ENCODE measurements at regions not wholly inside any gene's neighbourhood (a gene's known extent, or its start where the extent isn't known, plus 50 kb on each side); places are given as distances from the start of the nearest gene placed in this dataset.

DNA sequence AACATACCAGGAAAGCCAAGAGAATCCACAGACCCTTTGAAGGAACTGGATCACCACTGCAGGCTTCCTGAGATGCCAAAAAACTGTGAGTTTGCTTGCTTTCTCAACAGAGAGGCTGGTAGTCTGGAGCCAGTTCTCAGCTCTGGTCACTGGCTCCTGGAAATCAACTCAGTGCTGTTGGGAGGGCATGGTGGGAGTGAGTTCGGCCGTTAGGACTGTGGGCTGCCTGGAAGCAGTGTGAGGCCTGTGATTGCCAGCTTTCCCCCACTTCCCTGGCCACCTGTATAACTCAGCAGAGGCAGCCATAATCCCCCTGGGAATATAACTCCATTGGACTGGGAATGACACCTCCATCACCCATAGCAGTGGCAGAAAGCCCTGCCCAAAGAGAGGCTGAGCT is 122.0 kb upstream of the FSTL5 start (continued):
- TF ChIP-seq, protein P1, sequence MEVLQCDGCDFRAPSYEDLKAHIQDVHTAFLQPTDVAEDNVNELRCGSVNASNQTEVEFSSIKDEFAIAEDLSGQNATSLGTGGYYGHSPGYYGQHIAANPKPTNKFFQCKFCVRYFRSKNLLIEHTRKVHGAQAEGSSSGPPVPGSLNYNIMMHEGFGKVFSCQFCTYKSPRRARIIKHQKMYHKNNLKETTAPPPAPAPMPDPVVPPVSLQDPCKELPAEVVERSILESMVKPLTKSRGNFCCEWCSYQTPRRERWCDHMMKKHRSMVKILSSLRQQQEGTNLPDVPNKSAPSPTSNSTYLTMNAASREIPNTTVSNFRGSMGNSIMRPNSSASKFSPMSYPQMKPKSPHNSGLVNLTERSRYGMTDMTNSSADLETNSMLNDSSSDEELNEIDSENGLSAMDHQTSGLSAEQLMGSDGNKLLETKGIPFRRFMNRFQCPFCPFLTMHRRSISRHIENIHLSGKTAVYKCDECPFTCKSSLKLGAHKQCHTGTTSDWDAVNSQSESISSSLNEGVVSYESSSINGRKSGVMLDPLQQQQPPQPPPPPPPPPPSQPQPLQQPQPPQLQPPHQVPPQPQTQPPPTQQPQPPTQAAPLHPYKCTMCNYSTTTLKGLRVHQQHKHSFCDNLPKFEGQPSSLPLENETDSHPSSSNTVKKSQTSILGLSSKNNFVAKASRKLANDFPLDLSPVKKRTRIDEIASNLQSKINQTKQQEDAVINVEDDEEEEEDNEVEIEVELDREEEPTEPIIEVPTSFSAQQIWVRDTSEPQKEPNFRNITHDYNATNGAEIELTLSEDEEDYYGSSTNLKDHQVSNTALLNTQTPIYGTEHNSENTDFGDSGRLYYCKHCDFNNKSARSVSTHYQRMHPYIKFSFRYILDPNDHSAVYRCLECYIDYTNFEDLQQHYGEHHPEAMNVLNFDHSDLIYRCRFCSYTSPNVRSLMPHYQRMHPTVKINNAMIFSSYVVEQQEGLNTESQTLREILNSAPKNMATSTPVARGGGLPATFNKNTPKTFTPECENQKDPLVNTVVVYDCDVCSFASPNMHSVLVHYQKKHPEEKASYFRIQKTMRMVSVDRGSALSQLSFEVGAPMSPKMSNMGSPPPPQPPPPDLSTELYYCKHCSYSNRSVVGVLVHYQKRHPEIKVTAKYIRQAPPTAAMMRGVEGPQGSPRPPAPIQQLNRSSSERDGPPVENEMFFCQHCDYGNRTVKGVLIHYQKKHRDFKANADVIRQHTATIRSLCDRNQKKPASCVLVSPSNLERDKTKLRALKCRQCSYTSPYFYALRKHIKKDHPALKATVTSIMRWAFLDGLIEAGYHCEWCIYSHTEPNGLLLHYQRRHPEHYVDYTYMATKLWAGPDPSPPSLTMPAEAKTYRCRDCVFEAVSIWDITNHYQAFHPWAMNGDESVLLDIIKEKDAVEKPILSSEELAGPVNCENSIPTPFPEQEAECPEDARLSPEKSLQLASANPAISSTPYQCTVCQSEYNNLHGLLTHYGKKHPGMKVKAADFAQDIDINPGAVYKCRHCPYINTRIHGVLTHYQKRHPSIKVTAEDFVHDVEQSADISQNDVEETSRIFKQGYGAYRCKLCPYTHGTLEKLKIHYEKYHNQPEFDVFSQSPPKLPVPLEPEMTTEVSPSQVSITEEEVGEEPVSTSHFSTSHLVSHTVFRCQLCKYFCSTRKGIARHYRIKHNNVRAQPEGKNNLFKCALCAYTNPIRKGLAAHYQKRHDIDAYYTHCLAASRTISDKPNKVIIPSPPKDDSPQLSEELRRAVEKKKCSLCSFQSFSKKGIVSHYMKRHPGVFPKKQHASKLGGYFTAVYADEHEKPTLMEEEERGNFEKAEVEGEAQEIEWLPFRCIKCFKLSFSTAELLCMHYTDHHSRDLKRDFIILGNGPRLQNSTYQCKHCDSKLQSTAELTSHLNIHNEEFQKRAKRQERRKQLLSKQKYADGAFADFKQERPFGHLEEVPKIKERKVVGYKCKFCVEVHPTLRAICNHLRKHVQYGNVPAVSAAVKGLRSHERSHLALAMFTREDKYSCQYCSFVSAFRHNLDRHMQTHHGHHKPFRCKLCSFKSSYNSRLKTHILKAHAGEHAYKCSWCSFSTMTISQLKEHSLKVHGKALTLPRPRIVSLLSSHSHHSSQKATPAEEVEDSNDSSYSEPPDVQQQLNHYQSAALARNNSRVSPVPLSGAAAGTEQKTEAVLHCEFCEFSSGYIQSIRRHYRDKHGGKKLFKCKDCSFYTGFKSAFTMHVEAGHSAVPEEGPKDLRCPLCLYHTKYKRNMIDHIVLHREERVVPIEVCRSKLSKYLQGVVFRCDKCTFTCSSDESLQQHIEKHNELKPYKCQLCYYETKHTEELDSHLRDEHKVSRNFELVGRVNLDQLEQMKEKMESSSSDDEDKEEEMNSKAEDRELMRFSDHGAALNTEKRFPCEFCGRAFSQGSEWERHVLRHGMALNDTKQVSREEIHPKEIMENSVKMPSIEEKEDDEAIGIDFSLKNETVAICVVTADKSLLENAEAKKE (CRISPR knock-in tag; IDR thresholded peaks at IDR 0.05): no peak
- TF ChIP-seq EZH2phosphoT487 (IDR thresholded peaks at IDR 0.05; ENCODE audit: unreplicated experiment): no peak

DNA sequence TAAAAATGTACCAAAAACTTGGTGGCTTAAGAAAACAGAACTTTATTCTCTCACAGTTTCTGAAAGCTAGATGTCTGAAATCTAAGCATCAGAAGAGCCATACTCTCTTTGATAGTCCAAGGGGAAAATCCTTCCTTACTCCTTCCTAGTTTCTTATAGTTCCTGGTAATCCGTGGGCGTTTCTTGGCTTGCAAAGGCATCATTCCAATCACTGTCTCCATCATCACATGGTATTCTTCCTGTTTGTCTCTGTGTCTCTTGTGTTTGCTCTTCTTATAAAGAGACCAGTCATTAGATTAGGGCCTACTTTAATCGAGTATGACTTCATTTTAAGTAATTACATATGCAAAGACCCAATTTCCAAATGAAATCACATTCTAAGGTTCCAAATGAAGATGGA is 118.9 kb upstream of the FSTL5 start:
- ATAC-seq: no peak
- Histone ChIP-seq H3K4me1 (ENCODE audit: insufficient read depth) (no peaks in the 10 kb centered on the region), H3K27me3 (ENCODE audit: insufficient read depth) (no peaks in the 10 kb centered on the region), H3F3A (replicated peaks; ENCODE audit: low read depth) (no peaks in the 10 kb centered on the region), H3K4me2 (no peak overlapping the region), H3K9me2 (ENCODE audit: insufficient read depth) (peaks cover 3% of the 10 kb centered on the region; the same call in 1 of the 2 replicates), H3K36me3 (ENCODE audit: insufficient read depth) (no peaks in the 10 kb centered on the region), H3K27ac (ENCODE audit: low read depth) (no peak overlapping the region), H2AFZ (no peak overlapping the region), H3K4me3 (no peak overlapping the region), H3K79me2 (replicated peaks; ENCODE audit: insufficient read depth) (no peaks in the 10 kb centered on the region), H4K20me1 (replicated peaks; ENCODE audit: insufficient read depth) (no peaks in the 10 kb centered on the region)
- no peaks in the 10 kb centered on the region for H3K36me3 Mint-ChIP-seq (ENCODE audit: low read depth)
- no peaks in the 10 kb centered on the region for H3K27me3 Mint-ChIP-seq (ENCODE audit: insufficient read depth, low read depth, poor library complexity)
- H3K9me3 Mint-ChIP-seq: no peaks in the 10 kb centered on the region
- no peak for DNase-seq (ENCODE audit: low spot score)
- H3K27ac Mint-ChIP-seq: no peak overlapping the region
- H3K4me1 Mint-ChIP-seq: no peaks in the 10 kb centered on the region
- H3K4me3 Mint-ChIP-seq: no peak overlapping the region
- TF ChIP-seq, protein P2, sequence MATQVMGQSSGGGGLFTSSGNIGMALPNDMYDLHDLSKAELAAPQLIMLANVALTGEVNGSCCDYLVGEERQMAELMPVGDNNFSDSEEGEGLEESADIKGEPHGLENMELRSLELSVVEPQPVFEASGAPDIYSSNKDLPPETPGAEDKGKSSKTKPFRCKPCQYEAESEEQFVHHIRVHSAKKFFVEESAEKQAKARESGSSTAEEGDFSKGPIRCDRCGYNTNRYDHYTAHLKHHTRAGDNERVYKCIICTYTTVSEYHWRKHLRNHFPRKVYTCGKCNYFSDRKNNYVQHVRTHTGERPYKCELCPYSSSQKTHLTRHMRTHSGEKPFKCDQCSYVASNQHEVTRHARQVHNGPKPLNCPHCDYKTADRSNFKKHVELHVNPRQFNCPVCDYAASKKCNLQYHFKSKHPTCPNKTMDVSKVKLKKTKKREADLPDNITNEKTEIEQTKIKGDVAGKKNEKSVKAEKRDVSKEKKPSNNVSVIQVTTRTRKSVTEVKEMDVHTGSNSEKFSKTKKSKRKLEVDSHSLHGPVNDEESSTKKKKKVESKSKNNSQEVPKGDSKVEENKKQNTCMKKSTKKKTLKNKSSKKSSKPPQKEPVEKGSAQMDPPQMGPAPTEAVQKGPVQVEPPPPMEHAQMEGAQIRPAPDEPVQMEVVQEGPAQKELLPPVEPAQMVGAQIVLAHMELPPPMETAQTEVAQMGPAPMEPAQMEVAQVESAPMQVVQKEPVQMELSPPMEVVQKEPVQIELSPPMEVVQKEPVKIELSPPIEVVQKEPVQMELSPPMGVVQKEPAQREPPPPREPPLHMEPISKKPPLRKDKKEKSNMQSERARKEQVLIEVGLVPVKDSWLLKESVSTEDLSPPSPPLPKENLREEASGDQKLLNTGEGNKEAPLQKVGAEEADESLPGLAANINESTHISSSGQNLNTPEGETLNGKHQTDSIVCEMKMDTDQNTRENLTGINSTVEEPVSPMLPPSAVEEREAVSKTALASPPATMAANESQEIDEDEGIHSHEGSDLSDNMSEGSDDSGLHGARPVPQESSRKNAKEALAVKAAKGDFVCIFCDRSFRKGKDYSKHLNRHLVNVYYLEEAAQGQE (IDR thresholded peaks at IDR 0.05; ENCODE audit: unreplicated experiment): no peak
- TF ChIP-seq POLR2AphosphoS5 (IDR thresholded peaks at IDR 0.05; ENCODE audit: low read depth): no peak
- TF ChIP-seq, protein P3, sequence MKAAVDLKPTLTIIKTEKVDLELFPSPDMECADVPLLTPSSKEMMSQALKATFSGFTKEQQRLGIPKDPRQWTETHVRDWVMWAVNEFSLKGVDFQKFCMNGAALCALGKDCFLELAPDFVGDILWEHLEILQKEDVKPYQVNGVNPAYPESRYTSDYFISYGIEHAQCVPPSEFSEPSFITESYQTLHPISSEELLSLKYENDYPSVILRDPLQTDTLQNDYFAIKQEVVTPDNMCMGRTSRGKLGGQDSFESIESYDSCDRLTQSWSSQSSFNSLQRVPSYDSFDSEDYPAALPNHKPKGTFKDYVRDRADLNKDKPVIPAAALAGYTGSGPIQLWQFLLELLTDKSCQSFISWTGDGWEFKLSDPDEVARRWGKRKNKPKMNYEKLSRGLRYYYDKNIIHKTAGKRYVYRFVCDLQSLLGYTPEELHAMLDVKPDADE (IDR thresholded peaks at IDR 0.05): no peak
- TF ChIP-seq, protein P4, sequence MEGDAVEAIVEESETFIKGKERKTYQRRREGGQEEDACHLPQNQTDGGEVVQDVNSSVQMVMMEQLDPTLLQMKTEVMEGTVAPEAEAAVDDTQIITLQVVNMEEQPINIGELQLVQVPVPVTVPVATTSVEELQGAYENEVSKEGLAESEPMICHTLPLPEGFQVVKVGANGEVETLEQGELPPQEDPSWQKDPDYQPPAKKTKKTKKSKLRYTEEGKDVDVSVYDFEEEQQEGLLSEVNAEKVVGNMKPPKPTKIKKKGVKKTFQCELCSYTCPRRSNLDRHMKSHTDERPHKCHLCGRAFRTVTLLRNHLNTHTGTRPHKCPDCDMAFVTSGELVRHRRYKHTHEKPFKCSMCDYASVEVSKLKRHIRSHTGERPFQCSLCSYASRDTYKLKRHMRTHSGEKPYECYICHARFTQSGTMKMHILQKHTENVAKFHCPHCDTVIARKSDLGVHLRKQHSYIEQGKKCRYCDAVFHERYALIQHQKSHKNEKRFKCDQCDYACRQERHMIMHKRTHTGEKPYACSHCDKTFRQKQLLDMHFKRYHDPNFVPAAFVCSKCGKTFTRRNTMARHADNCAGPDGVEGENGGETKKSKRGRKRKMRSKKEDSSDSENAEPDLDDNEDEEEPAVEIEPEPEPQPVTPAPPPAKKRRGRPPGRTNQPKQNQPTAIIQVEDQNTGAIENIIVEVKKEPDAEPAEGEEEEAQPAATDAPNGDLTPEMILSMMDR (conservative IDR thresholded peaks at IDR 0.05; ENCODE audit: low read depth in 2 of 2): no peak
